Lower leg skin (tissue), 4 donors: ENCODE measurements at regions not wholly inside any gene's neighbourhood (a gene's known extent, or its start where the extent isn't known, plus 50 kb on each side); places are given as distances from the start of the nearest gene placed in this dataset.

Experiments
- DNase-seq, 2 donors: peaks; one replicate each; pipeline ENCODE4 v3.0.0-alpha.2; 2019; ENCODE audit warnings: low spot score in 2 of 2
- H3K4me3 ChIP-seq: fragments of 200-600 bp; sonication (generic); 2 replicates; pipeline ENCODE4 v1.5.1; 2017; ENCODE audit warnings: mild to moderate bottlenecking, low read depth; ENCODE audit not compliant: poor library complexity, severe bottlenecking
- CTCF ChIP-seq, 3 donors: fragments of 450-650 bp; IDR thresholded peaks; one replicate each; pipeline ENCODE4 v1.5.1; 2016; ENCODE audit warnings: antibody characterized with exemption in 3 of 3, mild to moderate bottlenecking in 3 of 3, moderate library complexity in 2 of 3
- POLR2A ChIP-seq, 2 donors: fragments of 450-650 bp; IDR thresholded peaks; one replicate each; pipeline ENCODE4 v1.6.1; 2016 to 2017; ENCODE audit warnings: antibody characterized with exemption in 2 of 2, mild to moderate bottlenecking in 1 of 2, moderate library complexity in 1 of 2
- WGBS, 2 donors: methylation state at CpG; one replicate each; pipeline ENCODE4 v1.1.5; 2018; 5-methylcytosine and 5-hydroxymethylcytosine counted together
- intact Hi-C: fragments of 100-400 bp; cut with DNase I; formaldehyde crosslinking; loops from one replicate; pipeline ENCODE4 v1.15.0; 2023; ENCODE audit warnings: low total_unique reads

GRCh38 chr3:182397164-182397563, 396.1 kb upstream of the ATP11B start:
- no peak overlapping the region for H3K4me3 ChIP-seq
- WGBS, 2 donors, result 96 to 97% methylated on average over 1 of the region's 1 CpG
- intact Hi-C loops, result no loop called here
- DNase-seq, result no peak
- no peak for TF ChIP-seq CTCF (IDR thresholded peaks at IDR 0.05)
- TF ChIP-seq POLR2A (IDR thresholded peaks at IDR 0.05), result no peak

GRCh38 chr3:182399978-182400737, 393.1 kb upstream of the ATP11B start:
- no peak for DNase-seq
- intact Hi-C loops, result no loop called here
- 80 to 86% methylated on average over 11 of the region's 11 CpGs for WGBS, 2 donors
- TF ChIP-seq CTCF (IDR thresholded peaks at IDR 0.05), result no peak
- no peak for TF ChIP-seq POLR2A (IDR thresholded peaks at IDR 0.05)
- no peak overlapping the region for H3K4me3 ChIP-seq

GRCh38 chr3:182400838-182401237, 392.5 kb upstream of the ATP11B start:
- 62 to 77% methylated on average over 2 of the region's 2 CpGs for WGBS, 2 donors

GRCh38 chr3:182404031-182404430, 389.3 kb upstream of the ATP11B start:
- DNase-seq, result no peak
- intact Hi-C loops, result no loop called here
- H3K4me3 ChIP-seq, result no peak overlapping the region
- TF ChIP-seq CTCF (IDR thresholded peaks at IDR 0.05) (no peak), POLR2A (IDR thresholded peaks at IDR 0.05) (no peak)
- 72 to 75% methylated on average over 2 of the region's 2 CpGs for WGBS, 2 donors

More at GRCh38 chr3:182400838-182401237, 392.5 kb upstream of the ATP11B start:
- H3K4me3 ChIP-seq, result no peak overlapping the region
- DNase-seq, result no peak
- TF ChIP-seq CTCF (IDR thresholded peaks at IDR 0.05), result no peak
- no peak for TF ChIP-seq POLR2A (IDR thresholded peaks at IDR 0.05)
- intact Hi-C loops, result no loop called here

- 18 to 32% methylated on average over 2 of the region's 2 CpGs for WGBS, 2 donors
- DNase-seq, result no peak
- no peak overlapping the region for H3K4me3 ChIP-seq
- intact Hi-C loops, result no loop called here
- TF ChIP-seq POLR2A (IDR thresholded peaks at IDR 0.05) (no peak), CTCF (IDR thresholded peaks at IDR 0.05) (no peak)
These were observed 387.5 kb upstream of the ATP11B start for GRCh38 chr3:182405759-182406158.

GRCh38 chr3:182406786-182407185, 386.5 kb upstream of the ATP11B start:
- no peak overlapping the region for H3K4me3 ChIP-seq
- WGBS, 2 donors, result 77 to 81% methylated on average over 4 of the region's 4 CpGs
- intact Hi-C loops, result no loop called here
- DNase-seq, result no peak
- TF ChIP-seq POLR2A (IDR thresholded peaks at IDR 0.05) (no peak), CTCF (IDR thresholded peaks at IDR 0.05) (no peak)
